ENCODE measurements at regions not wholly inside any gene's neighbourhood (a gene's known extent, or its start where the extent isn't known, plus 50 kb on each side); places are given as distances from the start of the nearest gene placed in this dataset.

DNA sequence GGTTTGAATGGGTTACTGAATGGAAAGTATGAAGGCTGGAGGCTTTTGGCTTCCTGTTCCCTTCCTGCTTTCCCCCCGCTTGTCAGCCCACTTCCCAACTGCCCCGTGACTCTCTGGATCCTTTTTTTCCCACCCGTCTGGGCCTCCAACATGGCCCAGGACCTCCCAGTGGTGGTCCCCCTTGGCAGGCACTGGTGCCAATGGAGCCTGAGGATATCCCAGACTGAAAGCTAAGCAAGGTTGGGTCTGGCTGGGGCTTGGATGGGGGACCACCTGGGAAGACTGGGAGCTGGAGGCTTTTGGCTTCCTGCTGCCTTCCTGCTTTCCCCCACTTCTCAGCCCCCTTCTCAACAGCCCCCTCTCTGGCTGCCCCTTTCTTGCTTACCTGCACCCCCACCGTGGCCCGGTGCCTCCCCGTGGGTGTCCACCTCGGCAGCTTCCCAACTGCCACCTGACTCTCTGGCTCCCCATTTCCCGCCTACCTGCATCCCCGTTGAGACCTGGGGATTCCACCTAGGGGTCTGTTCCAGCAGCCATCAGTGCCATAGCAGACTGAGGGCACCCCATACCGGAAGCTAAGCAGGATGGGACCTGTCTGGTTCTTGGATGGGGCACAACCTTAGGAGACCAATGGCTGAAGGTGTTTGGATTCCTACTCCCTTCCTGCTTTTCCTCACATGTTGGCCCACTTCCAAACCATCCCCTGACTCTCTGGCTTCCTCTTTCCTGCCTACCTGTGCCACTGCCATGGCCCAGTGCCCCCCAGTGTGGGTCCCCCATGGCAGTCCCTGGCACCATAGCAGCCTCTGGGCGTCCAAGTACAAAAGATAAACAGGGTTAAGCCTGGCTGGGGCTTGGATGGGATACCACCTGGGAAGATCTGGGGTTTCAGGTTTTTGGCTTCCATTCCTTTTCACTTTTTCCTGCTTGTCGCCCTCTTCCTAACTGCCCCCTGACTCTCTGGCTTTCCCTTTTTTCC is 2295.3 kb downstream of the TP53TG3F start:
- TF ChIP-seq, protein P1, sequence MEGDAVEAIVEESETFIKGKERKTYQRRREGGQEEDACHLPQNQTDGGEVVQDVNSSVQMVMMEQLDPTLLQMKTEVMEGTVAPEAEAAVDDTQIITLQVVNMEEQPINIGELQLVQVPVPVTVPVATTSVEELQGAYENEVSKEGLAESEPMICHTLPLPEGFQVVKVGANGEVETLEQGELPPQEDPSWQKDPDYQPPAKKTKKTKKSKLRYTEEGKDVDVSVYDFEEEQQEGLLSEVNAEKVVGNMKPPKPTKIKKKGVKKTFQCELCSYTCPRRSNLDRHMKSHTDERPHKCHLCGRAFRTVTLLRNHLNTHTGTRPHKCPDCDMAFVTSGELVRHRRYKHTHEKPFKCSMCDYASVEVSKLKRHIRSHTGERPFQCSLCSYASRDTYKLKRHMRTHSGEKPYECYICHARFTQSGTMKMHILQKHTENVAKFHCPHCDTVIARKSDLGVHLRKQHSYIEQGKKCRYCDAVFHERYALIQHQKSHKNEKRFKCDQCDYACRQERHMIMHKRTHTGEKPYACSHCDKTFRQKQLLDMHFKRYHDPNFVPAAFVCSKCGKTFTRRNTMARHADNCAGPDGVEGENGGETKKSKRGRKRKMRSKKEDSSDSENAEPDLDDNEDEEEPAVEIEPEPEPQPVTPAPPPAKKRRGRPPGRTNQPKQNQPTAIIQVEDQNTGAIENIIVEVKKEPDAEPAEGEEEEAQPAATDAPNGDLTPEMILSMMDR (IDR thresholded peaks at IDR 0.05): no peak
- TF ChIP-seq ZFX (IDR thresholded peaks at IDR 0.05; ENCODE audit: borderline replicate concordance): no peak
